Transverse colon (tissue), 4 donors: ENCODE measurements at regions not wholly inside any gene's neighbourhood (a gene's known extent, or its start where the extent isn't known, plus 50 kb on each side); places are given as distances from the start of the nearest gene placed in this dataset.

Experiments
- CTCF ChIP-seq, 5 experiments: fragments of 200-600 bp in 3 of 5; fragments of 450-650 bp in 2 of 5; sonication (generic) in 3 of 5; IDR thresholded peaks; 1 replicate in 2 of 5; 2 replicates in 3 of 5; pipeline ENCODE4 v1.5.1; 2016 to 2017; ENCODE audit warnings: antibody characterized with exemption in 5 of 5, inconsistent platforms in 3 of 5, mild to moderate bottlenecking in 2 of 5, moderate library complexity in 1 of 5
- EP300 ChIP-seq: sonication (generic); formaldehyde crosslinking; IDR thresholded peaks from one replicate; pipeline ENCODE4 v1.6.1; 2017; ENCODE audit warnings: antibody characterized with exemption, low read depth
- POLR2A ChIP-seq: fragments of 450-650 bp; IDR thresholded peaks from one replicate; pipeline ENCODE4 v1.6.1; 2016; ENCODE audit warnings: antibody characterized with exemption, mild to moderate bottlenecking, moderate library complexity
- POLR2AphosphoS5 ChIP-seq, 3 donors: sonication (generic); formaldehyde crosslinking; IDR thresholded peaks; one replicate each; pipeline ENCODE4 v1.6.1; 2016; ENCODE audit warnings: antibody characterized with exemption in 3 of 3

- TF ChIP-seq POLR2AphosphoS5 (IDR thresholded peaks at IDR 0.05) (no peak), EP300 (no peak), CTCF (IDR thresholded peaks at IDR 0.05) (no peak), POLR2A (no peak)
Measured at GRCh38 chr6:150486048-150486447, 113.6 kb upstream of the PLEKHG1 start.
